ENCODE measurements at regions not wholly inside any gene's neighbourhood (a gene's known extent, or its start where the extent isn't known, plus 50 kb on each side); places are given as distances from the start of the nearest gene placed in this dataset.

GRCh38 chr1:218503102-218503501 is 158.0 kb downstream of the TGFB2 start:
- in situ Hi-C loops (cut with MboI) (no loop called here), intact Hi-C loops (cut with micrococcal nuclease) (no loop called here)
- no peak for FAIRE-seq
- Histone ChIP-seq H3K9ac (ENCODE audit: insufficient read depth in 1 of 2, low read depth in 2 of 2, low read length in 2 of 2) (no peak overlapping the region), H3K79me2 (ENCODE audit: control insufficient read depth, insufficient read depth, low read length) (no peaks in the 10 kb centered on the region), H3K9me3 (replicated peaks; ENCODE audit: control insufficient read depth, insufficient read depth, low read depth, low read length) (0 out of 2 replicates have a peak, but pooled peaks cover 3% of the 10 kb centered on the region), H3K9me1 (ENCODE audit: control insufficient read depth, insufficient read depth, low read length) (no peaks in the 10 kb centered on the region), H3K27ac (ENCODE audit: extremely low read depth, low read depth, low read length) (no peak overlapping the region), H2AFZ (ENCODE audit: low read depth, low read length) (no peak overlapping the region), H3K36me3 (ENCODE audit: control insufficient read depth, insufficient read depth, low read length) (no peaks in the 10 kb centered on the region), H3K4me1 (replicated peaks in 1 of 2; ENCODE audit: control insufficient read depth in 2 of 2, insufficient read depth in 2 of 2, low read length in 2 of 2) (no peaks in the 10 kb centered on the region), H3K27me3 (ENCODE audit: control insufficient read depth in 2 of 2, insufficient read depth in 2 of 2, low read length in 2 of 2) (no peaks in the 10 kb centered on the region), H3K4me3 (no peak overlapping the region), H3K4me2 (ENCODE audit: insufficient read depth, low read length) (no peak overlapping the region), H4K20me1 (replicated peaks; ENCODE audit: control insufficient read depth, insufficient read depth, low read length) (no peaks in the 10 kb centered on the region)
- BruUV-seq (replicated peaks): no TSS peak
- POLR2A ChIA-PET: no interaction called here
- DNase-seq (ENCODE audit: extremely low read depth in 1 of 4, low spot score in 3 of 4): no peak
- TF ChIP-seq GTF2F1 (IDR thresholded peaks at IDR 0.05; ENCODE audit: low read depth, low read length): no peak
- TF ChIP-seq SPI1 (IDR thresholded peaks at IDR 0.05; ENCODE audit: borderline replicate concordance, low read depth, low read length): no peak
- TF ChIP-seq CEBPB (tag; IDR thresholded peaks at IDR 0.05): no peak
- no peak for TF ChIP-seq FOXA1 (IDR thresholded peaks at IDR 0.05; ENCODE audit: borderline replicate concordance)
- TF ChIP-seq XRCC5 (IDR thresholded peaks at IDR 0.05; ENCODE audit: low read depth, low read length): no peak
- TF ChIP-seq ZNF507 (tag; conservative IDR thresholded peaks at IDR 0.05): no peak
- no peak for TF ChIP-seq MTA2 (IDR thresholded peaks at IDR 0.05; ENCODE audit: low read depth)
- no peak for TF ChIP-seq ZNF23 (CRISPR knock-in tag; IDR thresholded peaks at IDR 0.05)
- TF ChIP-seq, protein P1, sequence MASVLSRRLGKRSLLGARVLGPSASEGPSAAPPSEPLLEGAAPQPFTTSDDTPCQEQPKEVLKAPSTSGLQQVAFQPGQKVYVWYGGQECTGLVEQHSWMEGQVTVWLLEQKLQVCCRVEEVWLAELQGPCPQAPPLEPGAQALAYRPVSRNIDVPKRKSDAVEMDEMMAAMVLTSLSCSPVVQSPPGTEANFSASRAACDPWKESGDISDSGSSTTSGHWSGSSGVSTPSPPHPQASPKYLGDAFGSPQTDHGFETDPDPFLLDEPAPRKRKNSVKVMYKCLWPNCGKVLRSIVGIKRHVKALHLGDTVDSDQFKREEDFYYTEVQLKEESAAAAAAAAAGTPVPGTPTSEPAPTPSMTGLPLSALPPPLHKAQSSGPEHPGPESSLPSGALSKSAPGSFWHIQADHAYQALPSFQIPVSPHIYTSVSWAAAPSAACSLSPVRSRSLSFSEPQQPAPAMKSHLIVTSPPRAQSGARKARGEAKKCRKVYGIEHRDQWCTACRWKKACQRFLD (CRISPR knock-in tag; IDR thresholded peaks at IDR 0.05): no peak
- no peak for TF ChIP-seq MIER1 (IDR thresholded peaks at IDR 0.05; ENCODE audit: low read depth)
- TF ChIP-seq KLF6 (CRISPR knock-in tag; IDR thresholded peaks at IDR 0.05; ENCODE audit: borderline replicate concordance): no peak
- TF ChIP-seq TAF7 (tag; IDR thresholded peaks at IDR 0.05): no peak
- CTCF ChIA-PET (ENCODE audit: low intra/inter-chr PET ratio): no interaction called here
- no peak for ATAC-seq
